Smooth muscle cell (in vitro differentiated cells): ENCODE measurements at regions not wholly inside any gene's neighbourhood (a gene's known extent, or its start where the extent isn't known, plus 50 kb on each side); places are given as distances from the start of the nearest gene placed in this dataset.
"Not testable (repeated sequence)": the region's sequence is repeated elsewhere in the genome, so short reads cannot be mapped to it uniquely, and the experiment has no call there.

ENCODE experiments used
- DNase-seq: peaks from one replicate; lab custom pipeline; 2025; ENCODE audit not compliant: unreplicated experiment; lab: John Stamatoyannopoulos, UW
- H2AFZ ChIP-seq: fragments of 200-600 bp; sonication (generic); 2 replicates; pipeline ENCODE4 v1.6.0; 2016; ENCODE audit warnings: antibody characterized with exemption, low read depth, mild to moderate bottlenecking
- H3F3A ChIP-seq: fragments of 200-600 bp; sonication (generic); 2 replicates; pipeline ENCODE4 v1.6.0; 2017; ENCODE audit warnings: antibody characterized with exemption, low read depth
- H3K27ac ChIP-seq: fragments of 200-600 bp; sonication (generic); 2 replicates; pipeline ENCODE4 v1.5.1; 2016; ENCODE audit warnings: low read depth, mild to moderate bottlenecking
- H3K27me3 ChIP-seq: fragments of 200-600 bp; sonication (generic); 2 replicates; pipeline ENCODE4 v1.6.1; 2016; ENCODE audit warnings: low read depth, mild to moderate bottlenecking
- H3K36me3 ChIP-seq: fragments of 200-600 bp; sonication (generic); 2 replicates; pipeline ENCODE4 v1.5.1; 2016; ENCODE audit warnings: low read depth
- H3K4me1 ChIP-seq: fragments of 200-600 bp; sonication (generic); 2 replicates; pipeline ENCODE4 v1.5.1; 2016; ENCODE audit warnings: low read depth
- H3K4me2 ChIP-seq: fragments of 200-600 bp; sonication (generic); 2 replicates; pipeline ENCODE4 v1.6.0; 2016; ENCODE audit warnings: mild to moderate bottlenecking
- H3K4me3 ChIP-seq: fragments of 200-600 bp; sonication (generic); 2 replicates; pipeline ENCODE4 v1.5.1; 2016; ENCODE audit warnings: mild to moderate bottlenecking
- H3K79me2 ChIP-seq: fragments of 200-600 bp; sonication (generic); 2 replicates; pipeline ENCODE4 v1.6.0; 2016; ENCODE audit warnings: low read depth, mild to moderate bottlenecking
- H3K9ac ChIP-seq: fragments of 200-600 bp; sonication (generic); 2 replicates; pipeline ENCODE4 v1.6.0; 2016; ENCODE audit warnings: low read depth
- H3K9me3 ChIP-seq: fragments of 200-600 bp; sonication (generic); replicated peaks from 2 replicates; pipeline ENCODE4 v1.5.1; 2016; ENCODE audit warnings: low read depth
- H4K20me1 ChIP-seq: fragments of 200-600 bp; sonication (generic); 2 replicates; pipeline ENCODE4 v1.6.0; 2016; ENCODE audit warnings: low read depth
- WGBS: methylation state at CpG from one replicate; pipeline ENCODE4 v1.1.7; 2016; ENCODE audit warnings: low lambda C conversion rate; 5-methylcytosine and 5-hydroxymethylcytosine counted together
- TF ChIP-seq, protein P1 (sequence below): fragments of 200-600 bp; sonication (generic); IDR thresholded peaks from 2 replicates; pipeline ENCODE4 v1.5.1; 2017; ENCODE audit warnings: borderline replicate concordance, mild to moderate bottlenecking, antibody characterized with exemption; ENCODE audit not compliant: insufficient read depth, poor library complexity, severe bottlenecking

DNA sequence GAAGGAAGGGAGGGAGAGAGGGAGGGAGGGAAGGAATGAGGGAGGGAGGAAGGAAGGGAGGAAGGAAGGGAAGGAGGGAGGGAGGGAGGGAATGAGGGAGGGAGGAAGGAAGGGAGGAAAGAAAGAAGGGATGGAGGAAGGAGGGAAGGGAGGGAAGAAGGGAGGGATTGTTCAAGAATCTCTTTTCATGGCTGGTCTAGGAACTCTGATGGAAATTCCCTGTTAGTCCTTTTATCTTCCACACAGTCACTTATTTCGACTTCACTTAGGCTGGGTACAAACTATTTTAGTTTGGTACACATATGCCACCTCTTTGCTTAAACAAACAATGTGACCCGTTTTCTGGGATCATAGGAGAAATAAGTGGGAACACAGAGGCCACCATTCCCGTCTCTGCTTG is 435.6 kb upstream of the WWC1 start:
- no peak overlapping the region for H2AFZ ChIP-seq
- H3K9me3 ChIP-seq, result no peaks in the 10 kb centered on the region
- H3F3A ChIP-seq, result peaks cover 5% of the 10 kb centered on the region
- H3K27ac ChIP-seq, result no peak overlapping the region
- H3K4me2 ChIP-seq, result no peak overlapping the region
- H3K27me3 ChIP-seq, result no peaks in the 10 kb centered on the region
- no peak overlapping the region for H3K9ac ChIP-seq
- no peak overlapping the region for H3K4me3 ChIP-seq
- TF ChIP-seq, protein P1, sequence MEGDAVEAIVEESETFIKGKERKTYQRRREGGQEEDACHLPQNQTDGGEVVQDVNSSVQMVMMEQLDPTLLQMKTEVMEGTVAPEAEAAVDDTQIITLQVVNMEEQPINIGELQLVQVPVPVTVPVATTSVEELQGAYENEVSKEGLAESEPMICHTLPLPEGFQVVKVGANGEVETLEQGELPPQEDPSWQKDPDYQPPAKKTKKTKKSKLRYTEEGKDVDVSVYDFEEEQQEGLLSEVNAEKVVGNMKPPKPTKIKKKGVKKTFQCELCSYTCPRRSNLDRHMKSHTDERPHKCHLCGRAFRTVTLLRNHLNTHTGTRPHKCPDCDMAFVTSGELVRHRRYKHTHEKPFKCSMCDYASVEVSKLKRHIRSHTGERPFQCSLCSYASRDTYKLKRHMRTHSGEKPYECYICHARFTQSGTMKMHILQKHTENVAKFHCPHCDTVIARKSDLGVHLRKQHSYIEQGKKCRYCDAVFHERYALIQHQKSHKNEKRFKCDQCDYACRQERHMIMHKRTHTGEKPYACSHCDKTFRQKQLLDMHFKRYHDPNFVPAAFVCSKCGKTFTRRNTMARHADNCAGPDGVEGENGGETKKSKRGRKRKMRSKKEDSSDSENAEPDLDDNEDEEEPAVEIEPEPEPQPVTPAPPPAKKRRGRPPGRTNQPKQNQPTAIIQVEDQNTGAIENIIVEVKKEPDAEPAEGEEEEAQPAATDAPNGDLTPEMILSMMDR, result no peak
- no peaks in the 10 kb centered on the region for H3K36me3 ChIP-seq
- peaks cover 9% of the 10 kb centered on the region for H3K4me1 ChIP-seq
- 54% methylated on average over 3 of the region's 3 CpGs for WGBS
- H3K79me2 ChIP-seq, result no peaks in the 10 kb centered on the region
- no peaks in the 10 kb centered on the region for H4K20me1 ChIP-seq
- no peak for DNase-seq

GRCh38 chr5:167857321-167857720 is 434.1 kb upstream of the WWC1 start:
- Histone ChIP-seq H3K36me3 (no peaks in the 10 kb centered on the region), H4K20me1 (no peaks in the 10 kb centered on the region), H3K4me3 (no peak overlapping the region), H3K27me3 (no peaks in the 10 kb centered on the region), H2AFZ (no peak overlapping the region), H3K27ac (no peak overlapping the region), H3K4me2 (no peak overlapping the region), H3F3A (no peaks in the 10 kb centered on the region), H3K9me3 (no peaks in the 10 kb centered on the region), H3K9ac (no peak overlapping the region), H3K79me2 (no peaks in the 10 kb centered on the region), H3K4me1 (no peaks in the 10 kb centered on the region)
- DNase-seq, result no peak
- 92% methylated on average over 3 of the region's 3 CpGs for whole genome bisulfite sequencing
- TF ChIP-seq, protein P1, result no peak

GRCh38 chr5:167858186-167858855 is 433.1 kb upstream of the WWC1 start:
- not testable (repeated sequence) for H4K20me1 ChIP-seq, H3K27me3 ChIP-seq, H2AFZ ChIP-seq, H3K9me3 ChIP-seq, H3K4me2 ChIP-seq, H3K36me3 ChIP-seq, H3K4me1 ChIP-seq, H3F3A ChIP-seq, H3K4me3 ChIP-seq, H3K27ac ChIP-seq, DNase-seq, H3K79me2 ChIP-seq, H3K9ac ChIP-seq
- WGBS, result 97% methylated on average over 24 of the region's 50 CpGs

GRCh38 chr5:167861129-167861927 is 430.1 kb upstream of the WWC1 start:
- no peak overlapping the region for H3K9ac ChIP-seq
- H2AFZ ChIP-seq, result no peak overlapping the region
- H3F3A ChIP-seq, result no peaks in the 10 kb centered on the region
- H3K9me3 ChIP-seq, result no peaks in the 10 kb centered on the region
- H3K4me3 ChIP-seq, result no peak overlapping the region
- H3K27me3 ChIP-seq, result no peaks in the 10 kb centered on the region
- H3K4me1 ChIP-seq, result no peaks in the 10 kb centered on the region
- peak; percentile 9 for DNase-seq
- no peak overlapping the region for H3K27ac ChIP-seq
- 66% methylated on average over 15 of the region's 15 CpGs for WGBS
- no peak overlapping the region for H3K4me2 ChIP-seq
- no peaks in the 10 kb centered on the region for H3K79me2 ChIP-seq
- no peaks in the 10 kb centered on the region for H4K20me1 ChIP-seq
- H3K36me3 ChIP-seq, result no peaks in the 10 kb centered on the region
- TF ChIP-seq, protein P1, result no peak
